Amygdala (tissue), 56 donors: ENCODE measurements at regions not wholly inside any gene's neighbourhood (a gene's known extent, or its start where the extent isn't known, plus 50 kb on each side); places are given as distances from the start of the nearest gene placed in this dataset.
"Not testable (repeated sequence)": the region's sequence is repeated elsewhere in the genome, so short reads cannot be mapped to it uniquely, and the experiment has no call there.

Experiments
- DNase-seq, 56 donors: peaks; one replicate each; lab custom pipeline; 2025; lab: John Stamatoyannopoulos, UW

DNA sequence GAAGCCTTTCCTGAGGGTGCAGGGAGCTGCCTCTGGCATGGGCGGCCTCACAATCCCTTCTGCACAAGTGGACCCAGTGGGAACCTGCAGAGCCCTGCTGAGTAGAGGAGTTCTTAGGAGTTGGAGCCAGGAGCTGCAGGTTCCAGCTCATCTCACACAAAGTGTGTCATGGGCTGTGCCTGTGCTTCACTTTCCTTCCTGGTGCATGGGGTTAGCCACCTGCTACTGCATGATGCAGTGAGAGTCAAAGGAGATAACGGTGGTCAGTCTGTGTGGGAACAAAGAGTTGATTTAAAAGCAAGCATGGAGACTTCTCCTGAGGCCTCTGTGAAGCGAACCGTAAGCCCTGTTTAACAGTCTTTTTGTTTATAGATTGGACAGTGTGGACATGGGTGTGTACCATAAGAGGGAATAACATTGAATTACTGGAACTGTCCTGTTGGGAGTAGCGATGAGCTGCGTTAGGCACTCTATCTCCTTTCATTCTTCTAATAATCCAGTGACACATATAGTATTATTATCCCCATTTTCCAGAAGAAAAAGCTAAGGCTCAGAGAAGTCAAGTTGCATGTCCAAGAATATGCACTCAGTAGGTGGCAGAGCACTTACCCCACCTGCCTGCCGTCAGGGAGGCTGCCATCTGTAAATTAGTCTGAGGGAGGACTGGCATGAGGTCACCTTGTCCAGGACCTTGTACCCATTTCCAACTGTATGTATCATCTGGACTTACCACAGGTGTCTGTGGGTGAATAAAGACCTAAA lies 68.7 kb upstream of the PRR23C start:
- peak in 2 of 56 donors; percentile 2 to 9 for DNase-seq

DNA sequence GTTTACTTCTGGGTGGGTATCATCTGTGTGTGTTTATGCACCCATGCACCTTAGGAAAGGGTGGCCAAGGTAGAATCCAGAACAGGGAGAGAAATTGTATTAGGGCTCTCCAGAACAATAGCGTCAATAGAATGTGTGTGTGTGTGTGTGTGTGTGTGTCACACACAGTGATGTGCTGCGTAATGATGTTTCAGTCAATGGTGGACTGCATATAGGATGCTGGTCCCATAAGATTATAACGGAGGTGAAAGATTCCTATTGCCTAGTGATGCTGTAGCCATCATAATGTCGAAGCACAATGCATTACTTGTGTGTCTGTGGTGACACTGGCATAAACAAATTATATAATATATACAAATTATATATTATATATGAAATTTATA lies 69.3 kb upstream of the PRR23C start:
- no peak for DNase-seq

DNA sequence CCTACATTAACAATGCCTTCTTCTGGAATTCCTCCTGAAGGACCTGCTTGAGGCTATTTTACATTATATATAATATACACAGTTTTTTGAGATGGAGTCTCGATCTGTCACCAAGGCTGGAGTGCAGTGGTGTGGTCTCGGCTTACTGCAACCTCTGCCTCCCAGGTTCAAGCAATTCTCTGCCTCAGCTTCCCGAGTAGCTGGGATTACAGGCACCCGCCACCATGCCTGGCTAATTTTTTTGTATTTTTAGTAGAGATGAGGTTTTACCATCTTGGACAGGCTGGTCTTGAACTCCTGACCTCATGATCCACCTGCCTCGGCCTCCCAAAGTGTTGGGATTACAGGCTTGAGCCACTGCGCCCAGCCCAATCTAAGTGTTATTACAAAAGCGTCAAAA lies 71.9 kb upstream of the PRR23C start:
- DNase-seq: not testable (repeated sequence)

DNA sequence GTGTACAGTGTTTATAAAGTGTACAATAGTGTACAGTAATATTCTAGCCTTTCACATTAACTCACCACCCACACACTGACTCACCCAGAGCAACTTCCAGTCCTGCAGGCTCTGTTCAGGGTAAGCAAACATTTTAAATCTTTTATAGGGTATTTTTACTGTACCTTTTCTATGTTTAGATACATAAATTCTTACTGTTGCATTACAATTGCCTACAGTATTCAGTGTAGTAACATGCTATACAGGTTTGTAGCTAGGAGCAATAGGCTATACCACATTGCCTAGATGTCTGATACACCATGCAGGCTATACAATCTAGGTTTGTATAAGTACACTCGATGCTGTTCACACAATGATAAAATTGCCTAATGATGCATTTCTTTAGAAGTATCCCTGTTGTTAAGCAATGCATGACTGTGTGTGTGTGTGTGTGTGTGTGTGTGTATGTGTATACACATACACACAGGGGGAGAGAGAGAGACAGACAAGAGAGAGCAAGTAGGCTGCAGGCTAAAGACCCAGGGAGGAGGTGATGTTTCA lies 72.5 kb upstream of the PRR23C start:
- DNase-seq: no peak

DNA sequence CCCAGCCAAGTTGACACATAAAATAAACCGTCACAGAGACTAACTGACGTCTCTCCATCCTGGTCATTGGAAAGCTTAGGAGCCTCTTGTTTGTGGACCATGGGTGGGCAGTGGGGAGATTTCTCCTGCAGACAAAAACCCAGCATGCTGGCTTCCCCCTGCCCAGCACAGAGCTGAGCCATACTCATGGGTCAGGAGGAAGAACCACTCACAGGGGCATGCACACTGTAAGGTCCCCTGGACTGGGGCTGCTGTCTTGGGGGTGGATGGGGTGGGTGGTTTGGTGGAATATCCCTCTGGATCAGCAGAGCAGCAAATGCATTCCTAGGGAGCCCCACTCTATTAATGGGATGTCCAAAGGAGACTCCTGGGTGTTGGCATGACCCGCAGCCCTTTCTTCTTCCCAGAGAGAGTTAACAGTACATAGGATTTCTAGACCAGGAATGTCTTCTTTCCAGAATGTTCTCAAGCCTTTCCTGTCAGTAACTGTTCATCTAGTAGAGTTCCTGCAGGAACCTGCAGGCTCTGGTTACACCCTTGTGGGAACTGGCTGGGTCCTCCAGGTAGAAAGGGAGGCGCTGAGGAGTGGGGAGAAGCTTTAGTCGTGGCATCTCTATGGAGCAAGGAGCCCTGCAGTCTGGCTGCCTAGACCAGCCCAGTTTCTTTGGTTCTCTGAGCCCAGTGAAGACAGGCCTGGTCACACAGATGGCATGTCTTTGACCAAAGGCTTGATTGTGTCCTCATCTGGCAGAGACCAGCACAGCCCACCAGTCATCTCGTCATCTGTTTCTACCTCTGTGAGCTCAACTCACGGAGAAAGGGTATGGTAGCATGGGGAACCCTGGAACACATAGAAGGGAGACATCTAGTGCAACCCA lies 73.4 kb upstream of the PRR23C start:
- DNase-seq: no peak

DNA sequence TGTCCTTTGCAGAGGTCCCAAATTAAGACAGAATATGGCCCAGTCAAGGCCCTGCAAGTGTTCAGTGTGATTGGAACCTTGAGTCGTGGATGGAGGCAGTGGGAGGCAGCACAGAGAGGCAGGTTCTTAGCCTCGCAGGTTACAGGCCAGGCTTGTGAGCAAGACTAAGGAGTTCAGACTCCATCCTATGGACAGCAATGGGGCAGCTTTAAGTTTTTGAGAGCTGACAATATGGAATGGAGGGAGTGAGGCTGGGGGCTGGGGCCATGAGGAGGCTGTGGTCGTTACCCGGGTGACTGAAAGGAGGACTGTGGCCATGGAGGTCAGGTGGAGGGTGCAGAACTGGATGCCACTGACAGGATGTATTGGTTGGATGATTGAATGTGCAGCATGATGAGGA lies 74.1 kb upstream of the PRR23C start:
- no peak for DNase-seq

DNA sequence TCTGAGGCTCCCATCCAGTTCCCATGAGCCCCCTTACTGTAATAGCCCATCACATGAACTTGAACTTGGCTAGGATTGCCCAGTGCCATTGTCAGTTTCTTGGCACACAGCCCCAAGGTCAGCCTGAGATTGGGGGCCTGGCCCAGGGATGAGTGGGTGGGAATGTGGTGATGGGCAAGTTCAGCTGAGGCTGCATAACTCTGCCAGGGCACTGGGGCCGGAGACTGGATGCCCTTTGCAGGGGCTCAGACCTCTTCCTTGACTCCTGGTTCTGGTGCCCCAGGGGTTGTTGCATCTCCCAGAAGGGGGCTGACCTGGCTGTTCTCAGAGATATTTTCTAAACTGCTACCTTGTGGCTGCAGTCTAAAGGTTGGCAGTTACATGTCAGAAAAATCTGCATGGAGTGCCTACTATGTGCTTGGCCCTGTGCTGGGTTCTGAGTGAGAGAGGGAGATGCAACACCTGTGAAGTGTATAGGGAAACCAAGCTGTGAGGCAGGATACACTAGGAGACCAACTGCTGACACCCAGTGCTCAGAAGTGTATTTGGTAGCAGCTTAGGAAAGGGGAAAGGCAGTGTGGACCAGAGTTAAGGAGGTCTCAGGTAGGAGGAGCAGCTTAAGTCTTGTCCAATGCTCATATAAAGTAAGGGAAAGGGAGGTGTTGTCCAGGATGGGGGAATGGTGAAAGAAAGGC lies 74.8 kb upstream of the PRR23C start:
- DNase-seq: no peak

DNA sequence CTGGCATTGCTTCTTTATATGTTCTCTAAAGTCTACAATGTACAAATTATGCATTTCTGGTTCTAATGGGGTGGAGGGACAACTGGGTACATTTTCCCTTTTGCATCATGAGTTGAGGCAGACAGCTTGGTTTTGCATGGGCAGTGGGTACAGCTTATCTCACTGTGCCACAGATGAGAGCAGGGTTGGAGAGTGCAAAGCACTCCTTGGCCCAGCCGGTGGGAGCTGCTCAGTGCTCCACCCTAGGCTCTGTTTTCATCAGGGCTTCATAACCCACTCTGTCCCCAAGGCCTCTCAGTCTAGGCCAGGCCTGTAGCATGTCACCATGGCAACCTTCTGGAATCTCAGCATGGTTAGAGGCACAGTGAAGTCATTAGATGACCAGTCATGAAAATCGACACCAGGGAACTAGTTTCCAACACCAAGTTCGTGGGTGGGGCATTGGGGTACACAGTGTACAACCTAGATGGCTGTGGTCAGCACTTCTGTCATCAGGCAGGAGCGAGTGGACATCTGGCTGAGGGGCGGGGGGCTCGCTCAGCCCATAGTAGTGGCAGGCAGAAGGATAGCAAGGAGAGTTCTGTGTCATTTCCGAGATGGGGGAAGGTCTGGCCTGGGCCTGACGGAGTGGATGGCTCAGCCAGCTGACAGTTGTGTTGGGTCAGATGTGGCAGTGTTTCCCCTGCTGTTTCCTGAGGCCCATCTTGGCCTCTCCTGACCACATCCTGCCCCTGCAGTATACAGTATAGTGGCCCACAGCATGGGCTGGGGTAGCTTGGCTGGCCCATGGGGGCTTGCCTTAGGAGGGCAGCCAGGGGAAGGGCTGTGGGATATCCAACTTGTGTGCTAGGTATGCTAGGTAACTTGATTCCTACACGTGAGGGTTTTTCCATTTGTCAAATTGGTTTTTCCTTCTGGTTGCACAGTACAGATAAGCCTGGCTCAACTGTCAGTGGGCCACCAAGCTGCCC lies 75.7 kb upstream of the PRR23C start:
- DNase-seq: no peak

DNA sequence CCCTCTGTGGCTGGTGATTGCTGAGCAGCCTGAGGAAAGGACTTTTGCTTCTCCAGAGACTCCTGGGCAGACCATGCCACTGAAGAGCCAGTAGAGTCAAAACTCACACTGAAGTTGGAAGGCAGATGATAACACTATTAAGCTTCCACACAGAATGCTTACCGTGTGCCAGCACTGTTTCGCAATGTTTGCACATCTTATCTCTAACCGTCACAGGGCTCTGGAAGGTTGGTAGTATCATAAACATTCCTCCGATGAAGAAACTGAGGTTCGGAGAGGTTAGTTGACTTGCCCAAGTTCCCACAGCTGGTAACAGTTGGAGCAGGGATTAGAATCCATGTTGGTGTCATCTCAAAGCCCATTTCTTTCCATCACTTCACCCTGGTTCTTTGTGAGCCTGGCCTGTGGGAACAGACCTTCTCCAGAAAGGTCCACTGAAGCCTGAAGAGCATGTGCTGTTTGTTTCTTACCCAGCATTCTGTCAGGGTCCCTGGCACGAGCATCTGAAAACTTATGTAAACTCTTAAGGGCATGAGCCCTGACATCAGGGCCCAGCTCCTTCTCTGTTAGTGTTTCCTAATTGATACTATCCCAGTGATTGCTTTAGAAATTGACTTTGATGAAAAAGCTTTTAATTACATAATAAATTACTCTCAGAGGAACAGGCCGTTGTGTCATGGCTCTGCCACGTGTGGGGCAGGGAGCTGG lies 77.0 kb upstream of the PRR23C start:
- DNase-seq: no peak

DNA sequence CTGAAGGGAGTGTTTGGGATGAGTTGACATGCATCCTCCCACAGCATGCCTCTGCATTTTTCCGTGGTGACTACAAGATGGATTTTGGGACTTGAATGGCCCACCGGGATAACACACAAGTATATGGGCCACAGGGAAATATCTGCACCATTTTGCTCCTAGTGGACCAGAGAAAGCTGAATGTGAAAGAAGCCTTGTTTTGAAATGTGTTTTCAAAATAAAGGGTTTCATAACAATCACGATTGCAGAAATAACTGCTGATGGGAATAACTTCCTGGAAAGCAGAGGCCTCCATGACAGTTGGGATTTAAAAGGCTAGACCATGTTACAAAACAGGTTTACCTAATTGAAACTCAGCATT lies 77.5 kb upstream of the PRR23C start:
- DNase-seq: no peak

DNA sequence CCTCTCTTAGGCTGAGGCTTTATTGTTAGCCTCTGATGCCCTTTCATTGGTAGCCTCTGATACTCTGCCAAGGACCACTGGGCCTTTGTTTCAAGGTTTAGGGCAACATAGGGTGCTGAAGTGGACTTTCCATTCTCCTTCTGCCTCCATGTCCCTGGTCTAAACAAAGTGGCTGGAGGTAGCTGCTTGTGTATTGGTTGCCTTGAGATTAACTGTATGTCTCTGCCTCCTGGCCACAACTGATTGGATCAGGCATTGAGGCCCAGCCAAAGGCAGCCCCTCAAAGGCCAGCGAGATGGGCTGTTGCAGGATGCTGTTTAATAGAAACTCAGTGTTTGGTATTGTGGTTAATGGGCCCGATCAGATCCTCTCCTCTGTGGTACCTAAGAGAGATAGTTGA lies 77.9 kb upstream of the PRR23C start:
- DNase-seq: no peak

DNA sequence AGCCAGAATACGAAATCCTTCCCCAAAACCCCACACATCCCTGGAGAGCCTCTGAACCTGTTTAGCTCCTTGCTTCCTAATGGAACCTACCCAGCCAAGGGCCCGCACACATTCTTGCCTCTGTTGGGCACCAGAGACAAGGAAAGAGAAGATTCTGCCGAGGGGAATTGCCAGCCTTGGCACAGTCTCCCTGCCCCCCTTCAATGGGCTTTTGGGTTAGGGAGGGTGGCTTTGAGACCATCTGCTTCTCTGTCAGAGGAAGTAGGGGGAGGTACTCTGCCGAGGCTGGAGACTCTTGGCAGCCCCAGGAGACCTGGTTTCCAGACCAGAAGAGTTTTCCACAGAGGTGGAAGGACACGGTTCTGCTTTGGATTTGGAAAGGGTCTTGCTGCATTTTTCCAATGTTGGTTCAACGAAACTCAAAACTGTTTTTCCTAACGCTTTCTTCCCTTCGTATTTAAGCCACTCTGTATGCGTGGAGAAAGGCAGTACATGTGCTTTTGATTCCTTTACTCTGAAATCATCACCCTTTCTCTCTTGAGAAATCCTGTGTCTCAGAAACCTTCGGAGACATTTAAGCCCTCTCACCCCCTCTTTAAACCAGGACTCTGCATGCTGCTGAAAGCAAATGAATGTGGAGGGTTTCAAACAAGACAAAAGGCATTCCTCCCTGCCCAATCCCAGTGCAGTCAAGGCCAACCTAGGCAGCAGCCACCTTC lies 78.8 kb upstream of the PRR23C start:
- no peak for DNase-seq

DNA sequence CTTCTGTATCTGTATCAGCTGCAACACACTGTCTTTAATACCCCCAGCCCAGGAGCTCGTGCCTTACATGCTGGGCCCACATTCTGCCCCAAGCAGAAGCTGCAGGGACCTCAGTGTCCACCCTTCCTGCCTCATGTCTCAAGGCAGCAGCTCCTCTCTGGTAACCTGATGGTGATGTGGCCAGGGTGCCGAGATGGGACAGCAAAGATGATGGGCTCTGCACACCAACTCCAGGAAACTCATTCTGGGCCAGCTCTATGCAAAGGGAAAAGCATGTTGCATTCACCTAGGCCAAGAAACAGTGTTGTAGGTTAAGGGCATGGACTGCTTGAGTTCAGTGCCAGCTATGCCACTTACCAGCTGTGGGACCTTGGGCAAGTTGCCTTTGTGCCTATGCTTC lies 79.5 kb upstream of the PRR23C start:
- DNase-seq: no peak

DNA sequence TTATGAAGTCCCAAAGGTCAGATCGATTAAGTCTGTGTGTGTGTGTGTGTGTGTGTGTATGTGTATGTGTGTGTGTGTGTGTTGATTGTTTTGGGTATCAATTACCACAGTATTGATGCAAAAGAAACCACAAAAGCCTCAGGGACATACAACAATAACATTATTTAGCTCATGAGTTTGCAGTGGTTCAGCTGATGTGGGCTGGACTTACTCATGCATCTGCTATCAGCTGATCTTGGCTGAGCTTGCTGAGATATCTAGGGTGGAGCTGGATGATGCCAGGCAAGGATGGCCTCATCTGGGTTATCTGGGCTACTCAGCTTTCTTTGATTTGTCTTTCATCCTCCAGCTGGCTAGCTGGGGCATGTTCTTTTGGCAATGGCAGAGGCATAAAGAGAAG lies 82.4 kb upstream of the PRR23C start:
- DNase-seq: no peak

DNA sequence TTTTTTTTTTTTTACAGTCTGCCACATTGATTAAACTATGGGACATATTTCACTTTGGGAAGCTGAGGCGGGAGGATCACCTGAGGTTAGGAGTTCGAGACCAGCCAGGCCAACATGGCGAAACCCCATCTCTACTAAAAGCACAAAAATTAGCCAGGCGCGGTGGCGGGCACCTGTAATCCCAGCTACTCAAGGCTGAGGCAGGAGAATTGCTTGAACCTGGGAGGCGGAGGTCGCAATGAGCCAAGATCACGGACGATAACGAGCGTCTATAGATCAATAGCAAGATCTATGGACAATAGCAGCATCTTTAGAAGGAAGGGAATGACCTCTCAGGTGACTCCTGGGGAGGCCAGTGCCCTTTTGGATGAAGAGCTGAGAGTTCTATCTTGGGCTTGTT lies 82.9 kb upstream of the PRR23C start:
- DNase-seq: not testable (repeated sequence)

DNA sequence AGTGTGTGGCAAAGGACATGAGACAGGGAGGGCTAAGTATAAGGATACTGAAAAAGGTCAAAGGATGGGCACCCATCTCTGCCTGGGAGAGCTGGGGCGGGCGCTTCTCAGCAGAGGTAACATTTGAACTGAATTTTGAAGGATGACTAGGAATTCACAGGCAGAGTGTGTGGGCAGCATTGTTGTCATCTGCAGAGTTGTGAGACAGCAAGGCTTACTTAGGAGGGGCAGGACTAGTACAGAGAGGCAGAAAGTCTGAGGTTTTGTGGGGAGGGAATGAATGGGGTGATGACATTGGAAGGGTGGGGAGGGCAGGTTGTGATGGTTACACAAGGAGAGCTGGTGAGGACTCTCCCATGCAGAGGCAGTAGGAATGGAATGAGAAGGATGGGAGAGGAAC lies 84.1 kb upstream of the PRR23C start:
- DNase-seq: peak in 6 of 56 donors; percentile 3 to 18 (median 7)

DNA sequence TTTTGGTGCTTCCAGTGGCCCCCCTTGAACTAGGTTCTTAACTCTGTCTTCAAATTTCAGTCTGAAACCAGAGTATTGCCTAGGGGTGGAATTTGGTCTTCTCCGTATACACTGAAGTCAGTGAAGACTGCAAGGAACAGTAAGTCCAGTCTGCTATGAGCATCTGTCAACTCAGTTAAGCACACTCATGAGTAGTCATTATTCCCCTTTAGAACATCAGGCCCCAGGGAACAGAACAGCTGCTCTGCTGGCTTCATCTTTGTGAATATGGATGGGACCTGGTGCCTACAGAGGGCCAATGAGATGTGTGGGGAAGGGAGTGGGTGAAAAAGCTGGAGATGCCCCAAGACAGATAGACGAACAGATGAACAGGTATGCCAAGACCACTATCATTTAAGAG lies 85.2 kb upstream of the PRR23C start:
- no peak for DNase-seq

DNA sequence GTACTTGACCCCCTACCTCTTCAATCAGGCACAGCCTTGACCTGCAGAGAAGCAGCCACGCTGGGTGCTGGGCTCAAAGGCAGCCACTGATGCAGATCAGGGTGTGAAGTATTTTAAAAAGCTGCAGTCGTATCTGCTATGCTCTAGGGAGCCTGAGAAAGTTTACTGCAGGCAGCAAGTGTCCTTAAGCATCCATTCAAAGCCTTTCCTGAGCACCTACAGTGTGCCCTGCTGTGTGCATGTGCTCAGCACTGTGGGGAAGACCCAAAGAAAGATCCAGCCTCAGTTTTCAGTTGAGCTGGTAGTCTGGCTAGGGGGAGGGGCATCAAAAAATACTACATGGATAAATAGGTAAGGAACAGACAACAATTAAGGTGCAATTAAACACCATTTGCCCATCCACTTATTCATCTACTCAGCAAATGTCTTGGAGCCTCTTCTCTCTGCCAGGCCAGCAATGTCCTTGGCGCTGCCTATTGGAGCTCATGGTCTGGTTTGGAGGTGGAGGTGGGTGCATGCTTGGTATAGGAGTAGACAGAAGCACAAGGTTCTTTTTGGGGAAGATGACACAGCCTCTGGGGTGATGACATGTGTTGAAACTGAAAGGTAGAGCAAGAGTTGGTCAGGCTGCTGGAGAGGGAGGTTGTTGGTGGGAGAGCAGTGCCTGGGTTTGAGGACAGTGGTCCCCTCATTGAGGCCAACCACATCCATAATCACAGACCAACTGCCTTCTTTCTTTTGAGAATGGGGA lies 85.9 kb upstream of the PRR23C start:
- DNase-seq: no peak
